ENCODE measurements at regions not wholly inside any gene's neighbourhood (a gene's known extent, or its start where the extent isn't known, plus 50 kb on each side); places are given as distances from the start of the nearest gene placed in this dataset.

DNA sequence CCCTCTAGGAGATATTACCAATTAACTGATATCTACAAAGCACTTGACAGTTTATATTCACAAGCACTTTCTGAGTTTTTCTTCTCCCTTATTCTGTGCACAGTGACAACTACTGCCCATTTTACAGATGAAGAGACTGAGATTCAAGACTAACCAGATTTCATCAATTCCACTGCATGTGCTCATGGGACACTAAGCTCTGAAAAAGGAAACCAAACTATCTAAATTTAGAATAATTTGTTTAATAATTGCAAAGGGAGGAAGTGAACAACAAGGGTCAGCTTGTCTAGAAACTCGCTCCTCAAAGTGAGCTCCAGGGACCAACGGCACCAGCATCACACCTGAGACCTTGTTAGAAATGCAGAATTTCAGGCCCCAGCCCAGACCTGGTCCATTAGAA lies 50.8 kb upstream of the MYLIP start:
- DNase-seq, result no peak

DNA sequence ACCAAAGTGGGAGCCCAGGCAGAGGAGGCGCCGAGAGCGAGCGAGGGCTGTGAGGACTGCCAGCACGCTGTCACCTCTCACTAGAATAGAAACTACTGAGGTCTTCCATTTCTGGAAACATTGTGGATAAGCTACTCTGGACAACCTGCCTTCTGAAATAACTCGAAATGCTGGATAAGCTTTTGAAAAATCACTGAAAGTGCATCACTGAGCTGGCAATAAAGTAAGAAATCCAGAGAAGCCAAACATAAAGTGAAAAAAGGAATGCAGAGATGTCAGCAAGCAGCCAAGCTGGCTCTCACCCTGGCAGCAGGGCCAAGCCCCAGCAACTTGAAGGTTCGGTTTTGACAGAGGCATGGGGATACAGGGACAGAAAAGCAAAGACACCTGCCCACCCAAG lies 59.2 kb upstream of the MYLIP start:
- DNase-seq, result no peak

DNA sequence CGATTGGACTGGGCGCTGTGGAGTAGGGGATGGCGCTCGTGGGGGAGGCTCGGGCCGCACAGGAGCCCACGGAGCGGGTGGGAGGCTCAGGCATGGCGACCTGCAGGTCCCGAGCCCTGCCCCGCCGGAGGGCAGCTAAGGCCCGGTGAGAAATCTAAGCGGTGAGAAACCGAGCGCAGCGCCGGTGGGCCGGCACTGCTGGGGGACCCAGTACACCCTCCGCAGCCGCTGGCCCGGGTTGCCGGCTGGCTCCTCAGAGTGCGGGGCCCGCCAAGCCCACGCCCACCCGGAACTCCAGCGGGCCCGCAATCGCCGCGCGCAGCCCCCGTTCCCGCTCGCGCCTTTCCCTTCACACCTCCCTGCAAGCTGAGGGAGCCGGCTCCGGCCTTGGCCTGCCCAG lies 59.7 kb upstream of the MYLIP start:
- no peak for DNase-seq

DNA sequence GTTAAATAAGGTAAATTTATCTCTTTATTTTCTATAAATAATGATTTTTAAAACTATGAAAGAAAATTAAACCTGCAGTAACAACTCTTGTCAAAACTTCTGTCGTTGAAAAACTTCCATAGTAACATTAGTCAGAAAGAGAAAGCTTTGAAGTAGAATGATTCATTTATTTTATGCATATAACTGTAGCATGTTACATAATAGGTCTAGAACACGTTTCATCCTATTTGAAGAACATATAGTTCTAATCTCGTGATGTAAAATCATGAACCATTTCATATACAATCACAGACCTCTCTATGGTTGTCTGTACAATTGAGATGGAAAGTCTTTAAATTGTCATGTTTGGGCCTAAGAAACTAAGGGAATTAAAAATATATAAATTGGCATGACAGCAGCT lies 61.3 kb upstream of the MYLIP start:
- no peak for DNase-seq

DNA sequence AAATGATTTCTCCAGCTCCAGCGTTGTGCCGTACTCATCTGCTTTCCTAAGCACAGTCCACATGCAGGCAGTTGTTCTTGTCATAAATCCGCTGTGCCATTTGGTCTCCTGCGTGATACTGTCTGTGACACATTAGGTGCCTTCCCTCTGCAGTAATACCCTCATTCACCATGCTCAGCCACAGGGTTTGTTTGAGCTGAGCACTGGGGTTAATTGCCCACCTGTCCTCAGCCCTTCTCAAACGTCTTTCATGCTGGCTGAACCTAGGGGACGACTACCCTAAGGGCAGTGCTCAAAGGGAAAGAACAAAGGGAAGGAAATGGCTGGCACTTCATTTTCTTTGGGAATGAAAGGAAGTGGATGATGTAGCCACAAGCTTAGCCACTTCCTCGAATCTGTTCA lies 64.2 kb upstream of the MYLIP start:
- no peak for DNase-seq

DNA sequence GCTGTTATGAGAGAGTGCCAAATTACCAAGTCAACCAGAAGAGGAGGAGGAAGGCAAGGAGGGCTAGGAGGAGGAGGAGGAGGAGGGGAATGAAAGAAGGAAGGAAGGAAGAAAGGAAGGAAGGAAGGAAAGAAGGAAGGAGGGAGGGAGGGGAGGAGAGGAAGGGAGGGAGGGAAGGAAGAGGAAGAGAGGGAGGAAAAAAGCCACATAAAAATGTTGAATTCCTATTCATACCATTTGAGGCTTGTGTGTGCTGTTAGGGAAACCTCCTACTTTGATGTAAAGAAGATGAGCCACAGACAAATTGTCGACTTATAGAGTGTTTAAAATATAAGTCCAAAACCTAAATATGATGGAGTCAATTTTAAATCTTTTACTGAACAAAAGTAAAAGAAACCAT lies 65.3 kb upstream of the MYLIP start:
- no peak for DNase-seq

DNA sequence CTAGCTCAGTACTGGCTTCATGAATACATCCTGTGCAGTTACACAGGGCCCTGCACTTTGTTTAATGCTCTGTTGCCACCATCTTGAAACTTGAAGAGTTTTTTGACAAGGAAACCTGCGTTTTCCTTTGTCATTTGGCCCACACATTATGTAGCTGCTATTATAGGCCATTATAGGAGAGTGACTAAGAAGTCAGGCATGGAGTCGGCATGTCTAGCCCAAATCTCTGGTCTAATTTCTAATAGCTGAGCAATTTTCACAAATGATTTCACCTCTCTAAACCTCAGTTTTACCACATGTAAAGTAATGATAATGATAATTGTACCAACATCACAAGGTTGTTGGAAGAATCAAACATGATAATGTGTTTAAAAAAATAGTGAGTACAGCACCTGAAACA lies 67.1 kb upstream of the MYLIP start:
- DNase-seq, result no peak

DNA sequence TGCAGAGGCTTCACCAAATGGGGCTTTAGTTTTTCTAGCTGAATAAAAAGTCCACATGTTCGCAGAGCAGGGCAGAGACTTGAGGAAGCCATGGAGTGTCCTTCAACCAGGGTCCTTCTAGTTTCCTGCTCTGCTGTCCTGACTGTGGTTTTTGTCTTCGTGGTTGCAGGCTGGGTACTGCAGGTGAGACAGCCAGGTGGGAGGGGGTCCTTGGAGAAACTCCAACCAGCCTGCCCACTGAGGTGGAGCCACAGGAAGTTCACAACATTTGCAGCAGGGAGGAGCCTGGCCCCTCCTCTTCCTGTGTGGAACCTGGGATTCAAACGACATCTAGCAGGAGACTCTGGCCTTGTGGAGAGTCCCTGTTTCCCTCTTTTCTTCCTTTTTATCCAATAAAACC lies 68.8 kb upstream of the MYLIP start:
- DNase-seq, result no peak

DNA sequence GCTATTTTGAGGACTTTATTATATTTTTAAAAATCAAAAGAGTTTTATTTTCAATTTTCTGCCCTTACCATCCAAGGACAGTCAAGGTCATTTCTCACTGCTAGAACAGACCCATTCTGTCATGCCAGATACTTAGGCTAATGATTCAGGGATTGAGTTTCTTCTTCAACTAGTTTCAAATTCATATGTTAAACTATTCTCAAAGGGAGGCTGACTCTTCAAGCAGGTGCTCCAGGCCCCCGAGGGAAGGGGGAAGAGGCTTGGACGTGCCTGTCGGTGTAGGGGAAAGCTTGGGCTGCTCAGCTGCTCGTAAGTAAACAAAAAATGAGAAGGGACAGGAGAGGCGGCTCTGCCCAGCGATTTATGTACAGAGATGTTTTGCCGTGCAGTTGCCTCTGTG lies 69.4 kb upstream of the MYLIP start:
- no peak for DNase-seq

DNA sequence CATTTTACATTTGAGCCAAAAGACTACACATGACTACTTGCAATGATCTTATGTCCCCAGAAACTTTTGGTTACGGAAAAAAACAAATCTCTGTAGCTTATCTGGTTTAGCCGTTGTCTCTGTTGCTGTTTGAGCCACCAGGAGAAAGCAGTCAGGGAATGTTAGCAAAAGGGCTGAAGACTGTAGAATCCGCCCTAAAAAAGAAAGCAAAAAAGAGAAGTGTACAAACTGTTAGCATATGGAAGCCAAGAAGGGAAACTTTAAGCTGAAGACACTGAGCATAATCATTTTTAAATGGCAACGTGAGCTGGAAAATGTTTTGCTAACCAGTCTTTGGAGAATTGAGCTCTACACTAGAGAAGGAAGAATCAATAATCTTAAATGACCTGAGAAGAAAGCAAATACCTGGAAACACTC lies 69.9 kb upstream of the MYLIP start:
- DNase-seq, result no peak

DNA sequence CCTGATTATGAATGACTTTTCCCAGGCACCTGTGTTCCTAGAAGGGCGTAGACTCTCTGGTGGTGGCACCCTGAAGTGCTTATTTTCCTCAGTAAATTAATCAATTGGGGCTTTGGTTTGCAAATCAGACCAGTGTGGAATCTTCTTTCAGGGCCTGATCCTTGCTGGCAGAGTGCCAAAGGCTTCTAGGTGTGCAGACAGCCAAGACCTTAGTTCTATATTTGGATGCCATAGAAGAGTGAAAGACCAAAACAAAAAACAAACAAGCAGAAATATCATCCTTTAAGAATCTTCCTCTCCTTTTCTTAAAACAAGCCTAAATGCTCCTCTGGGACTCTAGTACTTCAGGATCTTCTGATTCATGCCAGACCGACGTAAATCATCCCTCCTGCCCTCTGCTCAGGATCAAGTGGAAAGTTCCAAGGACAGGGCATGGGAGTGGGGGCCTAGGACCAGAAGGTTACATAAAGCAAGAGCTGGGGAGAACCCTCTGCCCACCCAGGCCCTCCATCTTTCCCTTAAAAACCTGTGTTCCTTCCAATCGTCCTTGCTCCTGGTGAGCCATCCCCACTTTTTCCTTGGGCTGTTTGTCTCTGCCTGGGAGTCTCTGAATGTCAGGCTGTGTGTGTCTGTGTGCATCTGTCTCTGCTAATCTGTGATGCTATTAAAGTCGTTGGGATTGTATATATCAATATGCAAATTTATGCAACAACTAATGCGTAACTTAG lies 70.5 kb upstream of the MYLIP start:
- no peak for DNase-seq

DNA sequence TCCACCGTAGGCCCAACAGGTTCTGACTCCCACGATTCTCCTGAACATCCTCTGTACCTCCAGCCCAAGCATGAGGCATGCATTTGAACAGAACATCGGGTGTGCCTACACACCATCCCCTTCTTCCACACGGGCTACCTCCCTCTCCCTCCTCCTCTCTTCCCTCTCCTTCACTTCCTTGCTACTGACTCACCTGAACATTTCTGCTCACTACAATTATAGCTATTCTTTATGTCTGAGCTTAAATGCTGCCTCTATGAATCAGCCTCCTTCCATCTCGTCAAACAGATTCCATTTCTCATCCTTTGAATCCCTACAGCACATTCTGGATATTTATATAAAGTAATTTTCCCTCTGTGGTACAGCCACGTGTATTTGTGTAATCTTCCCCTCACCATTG lies 71.4 kb upstream of the MYLIP start:
- DNase-seq, result no peak

DNA sequence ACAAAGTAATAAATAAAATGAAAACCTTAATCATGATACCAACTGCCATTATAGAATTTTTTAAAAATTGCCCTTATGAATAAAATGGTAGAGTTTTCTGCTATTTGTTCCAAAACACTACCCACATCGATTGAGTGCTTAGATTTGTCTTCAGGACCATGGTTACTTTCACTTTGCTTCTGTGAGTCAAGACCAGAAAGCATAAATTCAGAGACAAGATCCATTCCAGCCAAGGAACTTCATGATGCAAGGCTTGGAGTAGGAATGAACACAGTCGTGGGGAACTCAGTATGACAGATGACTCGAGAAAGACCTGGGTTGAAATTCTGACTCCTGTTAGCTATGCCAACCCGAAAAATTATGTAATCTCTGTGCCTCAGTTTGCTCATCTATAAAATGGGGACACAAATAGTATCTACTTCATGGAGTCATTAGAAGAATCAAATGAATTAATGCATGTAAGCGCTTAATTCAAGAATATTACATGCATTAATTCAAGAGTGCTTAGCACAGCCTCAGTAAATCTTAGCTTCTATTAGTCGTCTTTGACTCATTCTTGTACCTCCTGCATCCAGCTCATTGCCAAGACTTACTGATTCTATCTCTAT lies 72.5 kb upstream of the MYLIP start:
- DNase-seq, result no peak

DNA sequence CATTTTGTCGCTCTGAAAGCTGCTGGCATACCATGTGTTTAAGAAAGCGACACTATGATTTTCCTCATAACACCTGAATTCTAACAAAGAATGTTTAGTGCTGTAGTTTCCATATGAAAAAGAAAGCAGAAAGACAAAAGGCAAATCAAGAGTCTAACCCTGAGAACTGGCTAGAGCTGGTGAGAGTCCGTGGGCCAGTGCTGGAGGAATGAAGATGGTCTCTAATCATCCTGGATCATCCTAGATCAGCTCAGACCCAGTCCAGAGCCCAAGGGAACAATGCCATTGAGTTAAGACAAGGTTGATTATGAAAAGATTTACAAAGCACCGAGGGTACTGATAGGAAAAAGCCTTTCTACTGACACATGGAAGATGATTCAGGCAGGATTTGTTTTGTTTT lies 73.0 kb upstream of the MYLIP start:
- DNase-seq, result no peak

DNA sequence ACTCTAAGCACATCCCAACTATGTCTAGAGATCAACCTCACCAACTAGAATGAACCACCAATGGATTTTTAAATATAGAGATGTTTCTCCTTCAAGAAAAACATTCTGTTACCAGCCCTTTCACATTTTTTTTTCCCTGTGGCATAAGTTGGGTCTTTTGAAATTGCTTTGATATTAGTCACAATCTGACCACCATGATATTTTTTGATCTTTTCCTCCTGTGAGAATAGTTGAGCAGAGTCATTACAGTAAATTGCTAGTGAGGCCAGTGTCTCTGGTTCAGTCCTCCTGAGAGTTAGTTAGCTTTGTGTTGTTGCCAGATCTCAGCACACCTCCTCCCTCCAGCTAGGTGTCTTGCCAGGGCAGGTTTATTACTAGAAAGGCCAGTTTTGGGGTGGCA lies 79.7 kb upstream of the MYLIP start:
- no peak for DNase-seq

DNA sequence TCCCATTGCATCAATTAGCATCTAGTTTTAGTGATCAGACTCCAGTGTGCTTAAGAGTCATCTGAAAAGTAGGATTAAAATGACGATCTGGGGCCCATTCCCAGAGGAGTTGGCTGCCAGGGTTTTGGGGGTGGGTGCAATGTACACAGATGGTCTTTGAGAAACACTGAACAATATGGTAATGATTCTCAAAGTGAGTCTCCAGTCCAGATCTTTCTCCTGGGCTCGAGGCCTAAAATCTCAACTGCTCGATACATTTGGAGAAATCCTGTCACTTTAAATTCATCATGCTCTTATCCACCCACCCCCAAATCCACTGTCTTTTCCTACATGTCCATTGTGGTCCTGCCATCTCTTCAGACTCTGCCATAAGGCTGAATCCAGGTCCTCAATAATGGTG lies 80.7 kb upstream of the MYLIP start:
- DNase-seq, result no peak

DNA sequence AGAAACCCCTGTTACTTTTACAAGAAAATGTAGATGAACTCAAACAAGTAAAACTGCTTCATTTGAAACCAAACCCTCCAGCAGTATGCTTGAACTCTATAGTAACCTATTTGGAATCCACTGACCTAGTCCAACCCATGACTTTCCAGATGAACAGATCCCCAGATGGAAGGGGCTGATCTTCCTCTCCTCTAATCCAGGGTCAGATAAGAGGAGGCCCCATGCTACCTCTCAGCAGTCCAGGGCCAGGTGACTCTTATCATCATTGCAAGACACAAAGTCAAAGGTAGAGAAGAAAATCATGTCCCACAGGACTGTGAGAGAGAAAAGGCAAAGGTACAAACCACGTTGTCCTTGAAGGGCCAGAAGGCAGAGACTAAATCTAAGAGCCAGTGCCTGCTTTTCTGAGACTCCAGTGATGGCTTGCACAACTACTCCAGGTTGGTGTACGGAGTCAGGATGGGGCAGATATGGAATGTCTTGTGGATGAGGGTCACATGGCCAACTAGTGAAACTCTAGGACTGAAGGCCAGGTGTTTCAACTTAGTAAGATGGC lies 81.4 kb upstream of the MYLIP start:
- no peak for DNase-seq

DNA sequence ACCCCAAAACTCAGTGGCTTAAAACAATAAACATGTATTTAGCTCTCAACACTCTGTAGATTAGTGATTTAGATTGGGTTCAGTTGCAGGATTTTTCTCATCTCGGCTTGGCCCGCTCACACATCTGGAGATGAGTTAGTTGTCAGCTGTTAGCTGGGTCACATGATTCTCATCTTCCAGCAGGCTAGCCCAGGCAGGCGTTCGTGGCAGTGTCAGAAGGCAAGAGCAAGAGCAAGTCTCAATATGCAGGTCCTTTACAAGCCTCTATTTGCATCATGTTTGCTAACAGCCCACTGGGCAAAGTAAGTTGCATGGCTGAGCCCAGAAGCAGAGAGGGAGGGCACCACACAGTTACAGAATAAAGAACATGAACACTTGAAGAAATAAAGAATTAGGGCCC lies 83.6 kb upstream of the MYLIP start:
- DNase-seq, result no peak

DNA sequence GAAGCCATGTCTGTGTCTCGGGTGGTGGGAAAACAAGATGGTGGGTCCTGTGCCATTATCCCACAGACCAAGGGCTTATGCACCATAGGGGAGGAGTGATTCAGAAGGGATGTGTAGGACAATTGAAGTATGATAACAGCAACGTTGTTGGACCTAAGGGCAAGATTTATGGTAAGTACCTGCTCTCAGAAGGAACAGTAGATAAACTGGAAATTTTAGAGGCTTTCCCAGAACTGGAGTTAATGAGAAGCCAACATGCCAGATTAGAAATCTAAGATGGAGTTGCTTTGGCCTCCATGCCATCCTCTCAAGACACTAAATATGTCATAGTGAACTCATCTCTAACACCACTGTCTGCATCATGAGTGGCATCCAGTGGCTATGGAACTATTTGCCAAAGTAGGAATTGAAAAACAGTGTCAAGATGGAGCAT lies 84.7 kb upstream of the MYLIP start:
- DNase-seq, result no peak

DNA sequence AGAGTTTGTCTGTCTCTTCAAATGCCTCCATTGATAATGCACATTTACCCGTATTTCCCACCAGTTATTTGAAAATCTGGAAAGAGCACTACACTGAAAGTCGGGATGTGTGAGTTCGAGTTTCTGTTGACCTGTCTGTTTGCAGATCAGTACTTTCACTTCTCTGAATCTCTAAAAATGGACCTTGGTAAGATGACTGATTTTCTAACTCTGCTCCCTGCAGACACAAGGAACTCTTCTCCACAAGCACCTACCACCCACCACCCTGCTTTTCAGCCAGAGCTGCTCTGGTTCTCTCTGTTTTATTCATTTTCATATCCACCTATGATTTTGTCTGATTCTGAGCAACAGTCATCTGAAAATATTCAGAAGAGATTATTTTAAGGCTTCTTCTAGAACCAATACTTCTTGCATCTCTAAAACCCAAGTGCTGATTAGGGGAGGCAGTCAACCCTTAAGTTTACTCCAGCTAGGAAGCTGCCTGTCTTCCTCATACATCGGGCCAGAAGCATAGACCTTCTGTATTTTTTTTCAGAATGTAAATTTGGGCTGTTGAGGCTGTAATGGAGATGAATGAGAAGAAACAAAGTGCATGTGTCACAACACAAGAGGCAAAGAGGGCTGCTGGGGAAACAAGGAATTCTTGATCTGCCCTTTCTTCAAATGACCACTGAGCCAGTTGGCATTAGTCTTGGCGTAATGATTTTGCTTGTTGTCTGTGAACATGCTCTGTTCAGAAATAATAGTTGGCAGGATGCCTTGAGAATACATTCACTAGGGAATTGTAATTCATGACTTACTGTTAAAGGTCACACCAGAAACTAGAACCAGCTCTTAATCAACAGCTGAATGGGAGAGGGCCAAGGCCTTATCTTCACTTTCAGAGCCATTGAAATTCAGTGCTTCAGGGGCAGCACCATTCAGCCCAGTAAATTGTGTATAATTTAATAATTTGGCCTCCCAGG lies 85.4 kb upstream of the MYLIP start:
- no peak for DNase-seq

DNA sequence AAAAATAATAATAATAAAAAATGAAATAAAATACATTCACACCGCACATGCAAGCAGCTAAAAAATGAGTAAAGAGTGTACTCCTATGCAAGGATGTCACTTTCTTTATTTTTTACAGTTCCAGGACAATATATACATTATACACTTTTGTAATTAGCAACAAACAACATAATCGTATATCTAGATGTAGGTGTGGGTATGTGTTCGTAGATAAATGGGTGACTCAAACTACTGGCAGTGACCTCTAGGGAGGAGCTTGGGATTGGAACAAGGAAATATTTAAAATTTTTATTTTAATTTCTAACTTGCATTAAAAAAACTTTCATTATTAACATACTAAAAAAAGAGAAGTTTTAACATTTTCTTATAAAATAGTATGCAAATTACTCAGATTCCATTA lies 86.1 kb upstream of the MYLIP start:
- no peak for DNase-seq

DNA sequence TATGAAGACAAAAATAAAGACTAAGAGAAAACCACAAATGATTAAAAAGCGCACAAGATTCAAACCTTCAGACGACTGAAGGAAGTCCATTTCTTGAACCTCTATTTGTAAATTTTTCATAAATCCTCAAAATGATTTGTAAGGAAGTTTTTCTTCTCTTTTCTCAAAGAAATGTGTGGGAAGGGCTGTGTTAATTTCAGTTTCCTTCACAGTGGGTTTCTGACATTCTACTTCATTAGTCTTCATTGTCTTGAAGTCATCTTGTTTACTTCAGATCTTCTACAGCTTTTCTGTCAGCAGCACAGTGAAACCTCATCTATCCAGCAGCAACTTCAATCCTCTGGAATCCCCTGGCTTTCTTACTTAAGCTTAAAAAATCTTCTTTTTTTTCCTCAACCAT lies 87.6 kb upstream of the MYLIP start:
- DNase-seq, result no peak

DNA sequence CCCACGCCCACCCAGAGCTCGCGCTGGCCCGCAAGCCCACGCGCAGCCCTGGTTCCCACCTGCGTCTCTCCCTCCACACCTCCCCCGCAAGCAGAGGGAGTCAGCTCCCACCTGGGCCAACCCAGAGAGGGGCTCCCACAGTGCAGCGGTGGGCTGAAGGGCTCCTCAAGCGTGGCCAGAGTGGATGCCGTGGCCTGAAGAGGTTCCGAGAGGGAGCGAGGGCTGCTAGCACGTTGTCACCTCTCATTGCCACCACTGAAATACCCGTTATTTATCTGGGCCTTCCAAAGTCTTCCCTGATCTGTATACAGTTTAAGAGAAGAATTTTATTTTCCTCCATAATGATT lies 88.3 kb upstream of the MYLIP start:
- no peak for DNase-seq

All from CD4-positive, alpha-beta T cell treated with Interleukin-6 for 4 hours (primary cell).